IPS-15b (cell line): ENCODE measurements at regions not wholly inside any gene's neighbourhood (a gene's known extent, or its start where the extent isn't known, plus 50 kb on each side); places are given as distances from the start of the nearest gene placed in this dataset.
"Not testable (repeated sequence)": the region's sequence is repeated elsewhere in the genome, so short reads cannot be mapped to it uniquely, and the experiment has no call there.

Experiments used
- H3K27me3 ChIP-seq: one replicate; pipeline ENCODE4 v1.6.1; 2013; ENCODE audit warnings: low read length; ENCODE audit not compliant: control insufficient read depth, insufficient read depth
- H3K36me3 ChIP-seq: one replicate; pipeline ENCODE4 v1.6.1; 2013; ENCODE audit warnings: low read length; ENCODE audit not compliant: control insufficient read depth, insufficient read depth
- H3K4me1 ChIP-seq: one replicate; pipeline ENCODE4 v1.6.1; 2013; ENCODE audit warnings: mild to moderate bottlenecking, low read length; ENCODE audit not compliant: control insufficient read depth, insufficient read depth
- H3K4me3 ChIP-seq: one replicate; pipeline ENCODE4 v1.5.1; 2013; ENCODE audit warnings: low read depth, low read length
- H3K9ac ChIP-seq: one replicate; pipeline ENCODE4 v1.6.1; 2013; ENCODE audit warnings: low read depth, mild to moderate bottlenecking, low read length
- H3K9me3 ChIP-seq: one replicate; pipeline ENCODE4 v1.6.1; 2013; ENCODE audit warnings: mild to moderate bottlenecking, low read length; ENCODE audit not compliant: control insufficient read depth, insufficient read depth

DNA sequence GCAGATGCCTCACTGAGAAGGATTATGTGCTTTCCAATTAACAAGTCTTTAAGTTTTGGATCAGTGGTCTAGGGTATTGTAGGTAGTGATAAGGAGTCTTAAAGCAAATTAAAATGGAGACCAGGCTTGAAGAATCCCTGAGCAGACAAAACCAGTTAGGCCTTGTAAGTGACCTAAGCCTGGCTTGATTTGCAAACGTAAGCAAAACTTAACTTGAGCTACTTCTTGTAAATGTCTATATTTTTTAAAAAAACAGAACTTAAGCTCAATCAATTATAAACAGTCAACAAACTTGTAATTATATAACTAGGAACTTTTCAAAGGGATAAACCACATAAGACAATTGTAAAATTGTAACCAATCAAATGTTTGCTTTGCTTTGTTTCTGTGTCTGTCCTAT lies 72.7 kb upstream of the NALF2 start:
- H3K4me1 ChIP-seq = no peaks in the 10 kb centered on the region
- no peaks in the 10 kb centered on the region for H3K27me3 ChIP-seq
- H3K4me3 ChIP-seq = no peak overlapping the region

DNA sequence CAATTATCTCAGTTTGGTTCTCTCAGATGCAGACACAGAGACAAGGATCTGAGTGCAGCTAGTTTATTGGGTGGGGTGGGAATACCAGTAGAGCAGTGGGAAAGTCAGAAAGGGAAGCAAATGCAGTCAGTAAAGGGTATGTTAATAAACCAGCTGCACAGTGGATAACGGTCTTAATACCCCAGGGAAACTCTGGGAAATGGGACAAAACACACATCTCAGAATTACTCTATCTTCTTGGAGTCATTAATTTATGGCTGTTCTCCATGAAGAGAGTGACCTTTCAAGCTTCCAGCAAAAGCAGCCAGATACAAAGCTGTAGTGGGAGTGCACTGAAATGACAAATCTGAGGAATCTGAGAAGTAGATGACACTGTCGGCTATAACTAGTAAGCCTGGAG lies 73.3 kb upstream of the NALF2 start:
- H3K36me3 ChIP-seq = no peaks in the 10 kb centered on the region
- H3K4me1 ChIP-seq = no peaks in the 10 kb centered on the region
- H3K9me3 ChIP-seq = peaks cover 3% of the 10 kb centered on the region
- no peak overlapping the region for H3K9ac ChIP-seq
- H3K4me3 ChIP-seq = no peak overlapping the region
- H3K27me3 ChIP-seq = no peaks in the 10 kb centered on the region

More for the DNA sequence above, 72.7 kb upstream of the NALF2 start:
- H3K36me3 ChIP-seq = no peaks in the 10 kb centered on the region
- no peak overlapping the region for H3K9ac ChIP-seq
- H3K9me3 ChIP-seq = peaks cover 3% of the 10 kb centered on the region

DNA sequence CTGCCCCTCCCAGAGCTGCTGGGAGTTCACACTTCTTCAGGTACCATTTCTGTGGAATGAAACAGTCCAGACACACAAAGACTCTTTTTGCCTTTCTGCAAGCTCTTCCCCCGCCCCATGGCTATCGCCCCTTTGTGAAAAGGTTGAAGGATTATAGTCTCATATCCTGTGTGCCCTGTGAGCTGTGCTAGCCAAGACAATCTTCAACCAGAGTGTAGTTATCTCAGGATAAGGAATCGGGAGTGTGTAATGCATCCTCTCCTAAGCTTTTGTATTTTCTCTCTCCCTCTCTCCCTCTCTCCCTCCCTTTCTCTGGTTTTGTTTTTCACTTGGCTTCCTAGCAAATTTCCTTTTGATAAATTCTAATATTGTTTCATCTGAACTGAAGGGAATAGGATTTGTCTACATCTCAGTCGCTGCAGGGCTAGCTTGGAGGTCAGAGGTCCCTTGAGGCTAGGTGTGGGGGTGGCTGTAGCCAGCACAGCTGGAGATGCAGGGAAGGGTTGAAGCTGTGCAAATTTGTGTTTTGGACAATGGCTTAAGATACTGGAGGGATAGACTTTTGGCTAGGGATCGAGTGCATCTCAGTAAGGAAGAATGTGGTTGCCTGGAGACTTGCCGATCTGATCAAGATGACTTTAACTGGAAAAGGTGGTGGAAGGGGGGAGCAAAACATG lies 74.6 kb upstream of the NALF2 start:
- H3K36me3 ChIP-seq = no peaks in the 10 kb centered on the region
- H3K4me3 ChIP-seq = no peak overlapping the region
- no peaks in the 10 kb centered on the region for H3K27me3 ChIP-seq
- no peaks in the 10 kb centered on the region for H3K4me1 ChIP-seq
- H3K9ac ChIP-seq = no peak overlapping the region
- H3K9me3 ChIP-seq = peaks cover 3% of the 10 kb centered on the region

- Histone ChIP-seq H3K9me3 (peaks cover 3% of the 10 kb centered on the region), H3K36me3 (no peaks in the 10 kb centered on the region), H3K27me3 (no peaks in the 10 kb centered on the region), H3K9ac (no peak overlapping the region), H3K4me1 (no peaks in the 10 kb centered on the region), H3K4me3 (no peak overlapping the region)
Measured at GRCh38 chrX:69428216-69428615, 75.9 kb upstream of the NALF2 start.

- Histone ChIP-seq H3K36me3 (no peaks in the 10 kb centered on the region), H3K4me3 (no peak overlapping the region), H3K9ac (no peak overlapping the region), H3K27me3 (no peaks in the 10 kb centered on the region), H3K4me1 (no peaks in the 10 kb centered on the region), H3K9me3 (peaks cover 3% of the 10 kb centered on the region)
Measured at GRCh38 chrX:69424910-69425309, 79.2 kb upstream of the NALF2 start.

DNA sequence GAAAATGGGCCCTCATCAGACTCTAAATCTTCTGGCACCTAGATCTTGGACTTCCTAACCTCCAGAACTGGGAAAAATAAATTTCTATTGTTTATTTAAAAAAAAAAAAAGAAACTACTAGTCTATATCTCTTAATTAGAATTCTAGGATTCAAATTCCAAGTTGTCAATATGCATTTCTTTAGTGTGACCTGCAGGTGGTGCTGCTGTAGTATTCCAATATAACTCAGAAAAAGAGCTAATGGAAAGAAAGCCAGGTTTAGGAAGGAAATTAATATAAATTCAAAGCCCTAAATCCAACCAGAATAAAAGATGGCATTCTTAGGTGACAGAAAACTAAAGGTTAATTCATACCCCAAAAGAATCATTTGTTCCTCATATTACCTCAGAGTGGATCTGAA lies 80.0 kb upstream of the NALF2 start:
- H3K9me3 ChIP-seq = peaks cover 3% of the 10 kb centered on the region
- H3K4me1 ChIP-seq = no peaks in the 10 kb centered on the region
- H3K36me3 ChIP-seq = no peaks in the 10 kb centered on the region
- H3K4me3 ChIP-seq = no peak overlapping the region
- H3K27me3 ChIP-seq = no peaks in the 10 kb centered on the region
- H3K9ac ChIP-seq = no peak overlapping the region

- H3K27me3 ChIP-seq, H3K9ac ChIP-seq, H3K9me3 ChIP-seq, H3K4me1 ChIP-seq, H3K4me3 ChIP-seq, H3K36me3 ChIP-seq: not testable (repeated sequence)
Measured at GRCh38 chrX:69422208-69422607, 81.9 kb upstream of the NALF2 start.

DNA sequence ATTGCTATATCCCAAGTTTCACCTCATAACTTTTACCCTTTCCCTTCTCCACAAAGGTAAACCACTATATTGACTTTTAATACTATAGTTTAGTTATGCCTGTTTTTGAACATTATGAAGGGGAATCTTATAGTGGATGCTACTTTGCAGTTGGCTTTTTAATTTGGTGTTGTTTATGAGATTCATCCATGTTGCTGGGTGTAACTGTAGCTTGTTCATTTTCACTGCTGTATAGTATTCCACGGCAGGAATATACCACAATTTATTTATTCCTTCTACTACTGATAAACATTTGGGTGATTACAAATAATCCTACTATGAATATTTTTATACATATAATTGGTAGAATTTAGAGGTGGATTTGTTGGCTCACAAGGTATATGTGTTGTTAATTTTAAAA lies 88.4 kb upstream of the NALF2 start:
- H3K36me3 ChIP-seq = no peaks in the 10 kb centered on the region
- H3K9me3 ChIP-seq = no peaks in the 10 kb centered on the region
- H3K9ac ChIP-seq = no peak overlapping the region
- no peaks in the 10 kb centered on the region for H3K4me1 ChIP-seq
- H3K4me3 ChIP-seq = no peak overlapping the region
- H3K27me3 ChIP-seq = no peaks in the 10 kb centered on the region

- Histone ChIP-seq H3K9ac (no peak overlapping the region), H3K4me1 (no peaks in the 10 kb centered on the region), H3K4me3 (no peak overlapping the region), H3K9me3 (peaks cover 3% of the 10 kb centered on the region), H3K36me3 (no peaks in the 10 kb centered on the region), H3K27me3 (no peaks in the 10 kb centered on the region)
Measured at GRCh38 chrX:69412661-69413060, 91.5 kb upstream of the NALF2 start.

DNA sequence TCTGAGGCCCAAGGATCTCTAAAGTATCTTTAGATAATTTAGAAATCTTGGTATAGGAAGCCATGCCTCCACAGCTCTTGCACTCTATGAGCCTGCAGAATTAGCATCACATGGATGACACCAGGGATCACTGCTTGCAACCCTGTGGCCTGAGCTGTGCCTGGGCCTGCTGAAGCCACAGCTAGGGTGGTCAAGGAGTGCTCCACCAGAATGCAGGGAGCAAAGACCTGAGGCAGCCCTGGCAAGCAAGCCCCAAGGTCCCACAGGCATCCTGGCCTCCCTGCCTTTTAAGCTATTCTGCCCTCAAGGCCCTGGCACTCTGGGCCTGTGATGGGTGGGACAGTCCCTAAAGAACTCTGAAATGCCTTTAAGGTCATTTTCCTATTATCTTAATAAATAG lies 105.2 kb upstream of the NALF2 start:
- peaks cover 4% of the 10 kb centered on the region for H3K9me3 ChIP-seq
- peaks cover 2% of the 10 kb centered on the region for H3K27me3 ChIP-seq
- no peak overlapping the region for H3K9ac ChIP-seq
- H3K36me3 ChIP-seq = no peaks in the 10 kb centered on the region
- H3K4me1 ChIP-seq = peaks cover 11% of the 10 kb centered on the region
- H3K4me3 ChIP-seq = no peak overlapping the region

- peaks cover 6% of the 10 kb centered on the region for H3K27me3 ChIP-seq
- no peaks in the 10 kb centered on the region for H3K36me3 ChIP-seq
- H3K4me3 ChIP-seq = no peak overlapping the region
- peaks cover 4% of the 10 kb centered on the region for H3K9me3 ChIP-seq
- peaks cover 11% of the 10 kb centered on the region for H3K4me1 ChIP-seq
- no peak overlapping the region for H3K9ac ChIP-seq
Measured at GRCh38 chrX:69396916-69397315, 107.2 kb upstream of the NALF2 start.

DNA sequence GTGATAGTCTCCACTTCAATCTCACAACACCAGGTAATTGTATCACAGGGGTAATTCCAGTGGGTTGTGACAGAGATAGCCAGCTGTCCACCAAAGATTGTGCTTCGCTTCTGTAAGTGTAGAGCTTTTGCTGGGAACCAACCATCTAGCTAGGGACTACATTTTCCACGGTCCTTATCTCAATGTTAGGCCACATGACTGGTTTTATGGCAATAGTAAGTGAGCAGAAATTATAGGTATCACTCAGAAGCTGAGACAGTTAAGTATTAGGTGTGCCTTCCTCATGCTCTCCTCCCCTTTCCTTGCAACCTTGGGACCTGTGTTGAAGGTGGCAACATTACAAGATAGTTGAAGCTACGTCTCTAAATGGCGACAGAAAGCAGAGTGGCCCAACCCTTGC lies 108.8 kb upstream of the NALF2 start:
- Histone ChIP-seq H3K4me3 (no peak overlapping the region), H3K9ac (no peak overlapping the region), H3K27me3 (peaks cover 6% of the 10 kb centered on the region), H3K9me3 (peaks cover 4% of the 10 kb centered on the region), H3K4me1 (peaks cover 11% of the 10 kb centered on the region), H3K36me3 (no peaks in the 10 kb centered on the region)
